GM18858 (cell line): ENCODE measurements at regions not wholly inside any gene's neighbourhood (a gene's known extent, or its start where the extent isn't known, plus 50 kb on each side); places are given as distances from the start of the nearest gene placed in this dataset.

ENCODE experiments used
- ATAC-seq: cut with Tn5 transposase; IDR thresholded peaks from one replicate; pipeline ENCODE4 v1.9.1; 2021; ENCODE audit not compliant: unreplicated experiment

GRCh38 chr2:101558740-101559525, 84.0 kb upstream of the RFX8 start:
- ATAC-seq = no peak

- no peak for ATAC-seq
These were observed 81.1 kb upstream of the RFX8 start for GRCh38 chr2:101556033-101556459.

- ATAC-seq = no peak
These were observed 76.5 kb upstream of the RFX8 start for GRCh38 chr2:101551336-101551888.

- ATAC-seq = no peak
These were observed 75.6 kb upstream of the RFX8 start for GRCh38 chr2:101550555-101550954.

GRCh38 chr2:101549371-101549770, 74.5 kb upstream of the RFX8 start:
- no peak for ATAC-seq

- no peak for ATAC-seq
These were observed 71.6 kb upstream of the RFX8 start for GRCh38 chr2:101546376-101547058.

- ATAC-seq = no peak
These were observed 71.0 kb upstream of the RFX8 start for GRCh38 chr2:101545950-101546349.

- no peak for ATAC-seq
These were observed 65.6 kb upstream of the RFX8 start for GRCh38 chr2:101540518-101540917.

GRCh38 chr2:101538076-101538475, 63.2 kb upstream of the RFX8 start:
- no peak for ATAC-seq

- no peak for ATAC-seq
These were observed 59.3 kb upstream of the RFX8 start for GRCh38 chr2:101534149-101534611.

GRCh38 chr2:101533561-101534148, 58.7 kb upstream of the RFX8 start:
- ATAC-seq = no peak

GRCh38 chr2:101528501-101528900, 53.6 kb upstream of the RFX8 start:
- no peak for ATAC-seq

GRCh38 chr2:101524806-101525430, 50.0 kb upstream of the RFX8 start:
- no peak for ATAC-seq
